OCI-LY3 (cell line): ENCODE measurements at regions not wholly inside any gene's neighbourhood (a gene's known extent, or its start where the extent isn't known, plus 50 kb on each side); places are given as distances from the start of the nearest gene placed in this dataset.
A peak's percentile ranks its signal among the peaks of the same experiment; 100 is the strongest.

ENCODE experiments used
- EZH2phosphoT487 ChIP-seq: fragments of 200-600 bp; shearing (Covaris generic); IDR thresholded peaks from 2 replicates; pipeline ENCODE4 v1.6.1; 2018; ENCODE audit warnings: antibody characterized with exemption, mixed run types, low read depth
- TF ChIP-seq, protein P1 (sequence below): fragments of 200-600, 300-600 bp; sonication (generic); IDR thresholded peaks from 2 replicates; pipeline ENCODE4 v1.5.1; 2014; ENCODE audit warnings: antibody characterized with exemption, low read length, low read depth

- TF ChIP-seq, protein P1, sequence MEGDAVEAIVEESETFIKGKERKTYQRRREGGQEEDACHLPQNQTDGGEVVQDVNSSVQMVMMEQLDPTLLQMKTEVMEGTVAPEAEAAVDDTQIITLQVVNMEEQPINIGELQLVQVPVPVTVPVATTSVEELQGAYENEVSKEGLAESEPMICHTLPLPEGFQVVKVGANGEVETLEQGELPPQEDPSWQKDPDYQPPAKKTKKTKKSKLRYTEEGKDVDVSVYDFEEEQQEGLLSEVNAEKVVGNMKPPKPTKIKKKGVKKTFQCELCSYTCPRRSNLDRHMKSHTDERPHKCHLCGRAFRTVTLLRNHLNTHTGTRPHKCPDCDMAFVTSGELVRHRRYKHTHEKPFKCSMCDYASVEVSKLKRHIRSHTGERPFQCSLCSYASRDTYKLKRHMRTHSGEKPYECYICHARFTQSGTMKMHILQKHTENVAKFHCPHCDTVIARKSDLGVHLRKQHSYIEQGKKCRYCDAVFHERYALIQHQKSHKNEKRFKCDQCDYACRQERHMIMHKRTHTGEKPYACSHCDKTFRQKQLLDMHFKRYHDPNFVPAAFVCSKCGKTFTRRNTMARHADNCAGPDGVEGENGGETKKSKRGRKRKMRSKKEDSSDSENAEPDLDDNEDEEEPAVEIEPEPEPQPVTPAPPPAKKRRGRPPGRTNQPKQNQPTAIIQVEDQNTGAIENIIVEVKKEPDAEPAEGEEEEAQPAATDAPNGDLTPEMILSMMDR: peak; percentile 41
- no peak for TF ChIP-seq EZH2phosphoT487
Measured at GRCh38 chr3:80767604-80768003, 993.8 kb downstream of the GBE1 start.
